ENCODE measurements at regions not wholly inside any gene's neighbourhood (a gene's known extent, or its start where the extent isn't known, plus 50 kb on each side); places are given as distances from the start of the nearest gene placed in this dataset.
A peak's percentile ranks its signal among the peaks of the same experiment; 100 is the strongest.
"Not testable (repeated sequence)": the region's sequence is repeated elsewhere in the genome, so short reads cannot be mapped to it uniquely, and the experiment has no call there.

DNA sequence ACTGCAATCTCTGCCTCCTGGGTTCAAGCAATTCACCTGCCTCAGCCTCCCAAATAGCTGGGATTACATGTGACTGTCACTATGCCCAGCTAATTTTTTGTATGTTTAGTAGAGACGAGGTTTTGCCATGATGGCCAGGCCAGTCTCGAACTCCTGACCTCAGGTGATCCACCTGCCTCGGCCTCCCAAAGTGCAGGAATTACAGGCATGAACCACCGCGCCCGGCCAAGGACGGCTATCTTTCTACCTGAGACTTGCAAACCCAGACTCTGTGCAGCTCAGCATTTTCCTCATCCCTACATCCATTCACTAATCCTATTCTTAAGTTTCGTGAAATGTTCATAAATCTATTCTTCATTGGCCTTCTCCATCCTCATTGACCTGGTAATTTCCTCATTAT lies 330.0 kb downstream of the ANTXR2 start:
- no peak for DNase-seq

DNA sequence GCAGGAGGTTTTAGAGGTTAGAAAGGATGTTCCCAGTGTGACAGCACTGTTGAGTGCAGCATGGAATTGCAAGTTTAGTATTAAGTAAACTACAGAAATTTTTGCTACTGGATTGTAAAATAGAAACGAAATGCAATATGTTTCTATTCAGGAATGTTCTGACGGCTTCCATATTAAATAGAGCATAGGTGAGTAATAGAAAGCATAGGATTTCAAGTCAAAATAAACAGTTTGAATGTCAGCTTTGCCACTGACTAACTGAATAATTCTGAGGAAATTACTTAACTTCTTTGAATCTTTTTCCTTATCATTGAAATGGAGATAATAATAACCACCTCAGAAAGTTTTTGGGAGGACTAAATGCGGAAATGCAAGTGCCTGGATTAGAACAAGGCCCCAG lies 331.9 kb upstream of the GK2 start:
- no peak for DNase-seq

DNA sequence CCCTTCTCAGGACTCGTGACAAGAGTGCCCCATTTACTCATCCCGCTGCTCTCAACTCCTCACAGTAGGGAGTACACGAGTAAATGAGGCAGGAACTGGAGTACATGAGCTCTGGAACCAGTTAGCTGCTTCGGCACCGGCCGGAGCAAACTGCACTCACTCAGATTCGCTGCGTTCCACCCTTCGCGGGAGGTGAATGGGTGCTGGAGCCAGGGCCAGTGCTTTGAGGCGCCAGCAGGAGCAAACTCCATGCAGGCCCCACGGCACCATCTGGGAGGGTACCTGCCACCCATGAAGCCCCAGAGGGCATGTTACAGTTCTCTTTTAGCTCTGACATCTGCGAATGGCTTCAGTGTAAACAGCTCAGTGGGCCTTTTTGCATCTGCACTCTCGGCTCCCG lies 315.5 kb upstream of the GK2 start:
- peak; percentile 64 for DNase-seq

DNA sequence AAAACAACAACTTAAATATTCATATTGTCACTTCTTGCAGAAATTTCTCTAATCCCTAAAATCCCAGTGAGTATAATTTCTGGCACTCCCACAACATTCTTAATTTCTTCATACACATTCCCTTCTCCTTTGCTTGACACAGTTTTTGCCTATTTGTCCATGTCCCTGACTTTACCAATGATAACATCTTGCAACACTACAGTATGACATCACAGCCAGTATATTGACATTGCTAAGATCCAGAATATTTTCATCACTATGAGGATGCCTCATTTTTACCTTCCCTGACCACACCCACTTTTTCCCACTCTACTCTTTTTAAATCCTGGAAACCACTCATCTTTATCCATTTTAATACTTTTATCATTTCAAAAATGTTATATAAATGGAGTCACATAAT lies 292.3 kb upstream of the GK2 start:
- DNase-seq = no peak

DNA sequence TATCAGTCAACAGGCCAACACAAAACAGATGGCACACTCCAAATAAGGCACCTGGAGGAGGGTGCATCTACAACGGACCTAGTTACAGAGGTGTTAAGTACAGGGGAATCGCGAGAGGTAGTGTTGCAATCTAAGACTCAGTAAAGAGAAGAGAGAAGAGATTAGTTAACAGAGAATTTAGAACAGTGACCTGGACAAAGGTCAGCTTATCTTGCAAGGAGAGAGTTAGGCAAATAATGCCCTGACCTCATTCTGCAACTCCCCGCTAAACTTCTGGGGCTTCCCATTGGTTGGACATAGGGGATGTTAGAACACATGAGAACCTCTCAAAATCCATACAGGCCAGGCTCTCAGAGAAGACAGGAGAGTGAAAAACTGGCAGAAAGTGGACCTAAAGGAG lies 289.4 kb upstream of the GK2 start:
- DNase-seq = no peak

DNA sequence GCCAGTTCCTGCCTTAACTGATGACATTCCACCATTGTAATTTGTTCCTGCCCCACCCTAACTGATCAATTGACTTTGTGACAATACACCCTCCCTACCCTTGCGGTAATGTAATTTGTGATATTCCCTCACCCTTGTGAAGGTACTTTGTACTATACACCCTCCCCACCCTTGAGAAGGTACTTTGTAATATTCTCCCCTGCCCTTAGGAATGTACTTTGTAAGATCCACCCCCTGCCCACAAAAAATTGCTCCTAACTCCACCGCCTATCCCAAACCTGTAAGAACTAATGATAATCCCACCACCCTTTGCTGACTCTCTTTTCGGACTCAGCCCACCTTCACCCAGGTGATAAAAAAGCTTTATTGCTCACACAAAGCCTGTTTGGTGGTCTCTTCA lies 288.5 kb upstream of the GK2 start:
- DNase-seq = not testable (repeated sequence)

DNA sequence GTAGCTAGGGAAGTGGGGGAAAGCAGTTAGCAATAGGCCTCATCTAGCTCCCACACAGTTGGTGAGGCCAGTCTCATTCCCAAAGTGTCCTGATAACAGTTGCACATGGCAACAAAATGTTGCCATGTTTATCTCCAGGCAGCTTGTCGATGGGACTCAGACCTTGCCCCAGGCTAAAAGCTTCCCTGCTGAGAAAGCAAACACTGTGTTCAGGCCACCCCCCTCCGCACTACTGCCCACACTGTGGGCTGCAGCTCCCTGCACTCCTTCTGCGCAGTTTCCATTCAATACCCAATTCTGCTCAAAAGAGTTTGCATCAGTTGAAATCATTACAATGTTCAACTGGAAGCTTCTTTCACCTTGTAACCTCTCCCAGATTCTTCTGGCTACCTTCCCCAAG lies 287.8 kb upstream of the GK2 start:
- DNase-seq = no peak

DNA sequence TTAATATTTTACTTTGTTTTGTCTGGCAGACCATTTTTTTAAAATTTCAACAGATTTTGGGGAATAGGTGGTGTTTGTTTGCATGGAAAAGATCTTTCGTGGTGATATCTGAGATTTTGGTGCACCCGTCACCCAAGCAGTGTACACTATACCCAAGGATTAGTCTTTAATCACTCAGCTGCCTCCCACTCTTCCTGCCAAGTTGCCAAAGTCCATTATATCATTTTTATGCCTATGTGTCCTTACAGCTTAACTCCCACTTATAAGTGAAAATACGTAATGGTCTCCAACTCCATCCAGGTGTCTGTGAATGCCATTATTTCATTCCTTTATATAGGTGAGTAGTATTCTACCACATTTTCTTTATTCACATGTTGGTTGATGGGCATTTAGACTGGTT lies 281.7 kb upstream of the GK2 start:
- DNase-seq = no peak

DNA sequence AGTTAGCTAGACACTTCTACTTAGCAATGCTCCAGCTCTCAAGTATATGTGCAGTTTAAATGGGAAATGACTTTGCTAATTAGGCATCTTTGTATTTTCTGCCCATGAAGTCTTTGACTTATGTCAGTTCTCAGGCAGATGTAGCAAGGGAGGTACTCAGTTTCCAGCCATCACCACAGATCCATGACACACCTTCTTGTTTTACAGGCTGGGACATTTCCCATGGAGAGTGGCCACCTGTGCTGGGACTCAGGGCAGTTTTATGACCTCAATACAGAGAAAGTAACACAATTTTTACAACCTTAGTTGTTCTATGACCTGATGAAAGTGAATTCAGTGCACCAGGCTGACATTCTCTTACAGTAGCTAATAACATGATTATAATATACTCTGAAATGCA lies 280.7 kb upstream of the GK2 start:
- DNase-seq = no peak

DNA sequence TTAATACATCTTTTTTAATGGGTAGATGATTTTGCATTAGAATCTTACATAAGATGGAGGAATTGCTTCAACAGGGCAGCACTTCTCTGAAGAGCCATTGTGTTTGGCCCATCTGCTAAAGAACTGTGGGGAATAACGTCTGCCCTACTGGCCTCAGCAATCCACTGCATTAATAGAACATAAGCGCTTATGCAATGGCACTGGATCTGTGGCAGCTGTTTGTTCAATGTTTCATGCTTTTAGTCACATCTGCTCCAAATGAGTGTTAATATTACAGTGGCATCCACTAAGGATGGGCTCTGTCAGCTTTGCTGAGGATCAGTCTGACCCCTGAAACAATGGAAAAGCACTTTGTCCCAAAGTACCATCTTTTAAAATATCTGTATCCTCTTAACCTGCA lies 279.0 kb upstream of the GK2 start:
- DNase-seq = peak; percentile 43

DNA sequence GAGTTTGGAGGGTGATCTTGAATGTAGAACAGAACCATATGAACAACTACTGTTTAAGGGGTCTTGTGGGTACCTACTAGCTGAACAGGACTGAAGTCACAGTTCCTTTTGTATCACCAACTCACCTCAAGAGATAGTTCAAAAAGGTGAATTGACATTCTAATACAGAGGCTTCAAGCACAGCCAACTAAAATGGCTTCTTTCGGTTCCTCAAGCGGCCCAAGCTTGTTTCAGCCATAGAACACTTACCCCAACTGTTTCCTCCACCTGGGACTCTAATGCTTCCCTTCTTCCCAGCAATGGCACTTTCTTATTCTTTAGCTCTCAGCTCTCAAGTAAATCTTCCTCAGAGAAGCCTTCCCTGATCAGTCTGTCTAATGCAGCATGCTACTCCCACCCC lies 277.5 kb upstream of the GK2 start:
- DNase-seq = no peak

DNA sequence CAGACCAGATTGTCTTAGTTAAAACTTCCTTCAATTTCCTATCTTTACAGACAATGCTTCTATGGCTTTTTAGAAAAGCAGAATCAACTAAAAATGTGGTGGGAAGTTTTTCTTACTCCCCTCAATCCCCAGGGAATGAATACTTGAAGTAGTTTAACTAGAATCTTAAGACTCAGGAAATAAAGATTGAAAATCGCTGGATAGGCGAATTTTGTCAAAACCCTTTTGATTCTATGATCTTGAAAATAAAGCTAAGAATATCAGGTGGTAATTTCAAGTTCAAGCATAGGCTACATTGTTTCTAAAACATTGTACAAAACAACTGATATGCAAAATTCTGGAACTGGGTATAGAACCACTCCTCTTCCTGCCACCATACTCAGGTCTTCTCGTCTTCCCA lies 276.5 kb upstream of the GK2 start:
- DNase-seq = no peak

DNA sequence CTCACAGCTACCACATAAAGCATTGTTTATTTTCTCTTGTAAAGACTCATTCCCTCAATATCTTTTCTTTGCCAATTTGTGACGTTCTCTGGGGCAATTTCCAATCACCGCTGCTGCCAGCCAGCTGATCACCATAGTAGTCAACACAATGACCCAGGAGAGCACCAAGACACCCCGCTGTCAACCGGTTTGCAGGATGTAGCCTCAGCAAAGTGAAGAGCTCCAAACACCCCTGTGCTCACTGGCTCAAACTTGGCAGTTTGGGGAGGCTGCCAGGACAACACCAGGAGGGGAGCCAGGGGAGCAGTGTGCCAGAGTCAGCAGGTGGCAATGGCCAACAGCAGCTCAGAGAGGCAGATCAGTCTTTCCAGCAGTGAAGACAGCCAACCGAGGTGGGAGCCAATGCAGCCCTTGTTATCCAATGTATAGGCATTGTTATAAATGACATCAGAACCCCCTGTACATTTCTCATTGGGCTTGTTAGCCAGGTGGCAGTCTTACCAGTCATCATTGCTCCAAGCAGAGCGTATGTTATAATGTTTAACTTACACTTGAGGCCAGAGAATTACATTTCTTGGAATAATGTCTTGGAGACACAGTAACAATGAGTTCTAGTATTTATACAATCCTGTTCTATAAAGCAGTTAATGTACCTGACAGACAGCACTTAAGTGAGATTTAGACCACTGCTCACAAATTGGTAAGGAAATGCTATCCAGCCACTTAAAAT lies 274.9 kb upstream of the GK2 start:
- DNase-seq = peak; percentile 20

DNA sequence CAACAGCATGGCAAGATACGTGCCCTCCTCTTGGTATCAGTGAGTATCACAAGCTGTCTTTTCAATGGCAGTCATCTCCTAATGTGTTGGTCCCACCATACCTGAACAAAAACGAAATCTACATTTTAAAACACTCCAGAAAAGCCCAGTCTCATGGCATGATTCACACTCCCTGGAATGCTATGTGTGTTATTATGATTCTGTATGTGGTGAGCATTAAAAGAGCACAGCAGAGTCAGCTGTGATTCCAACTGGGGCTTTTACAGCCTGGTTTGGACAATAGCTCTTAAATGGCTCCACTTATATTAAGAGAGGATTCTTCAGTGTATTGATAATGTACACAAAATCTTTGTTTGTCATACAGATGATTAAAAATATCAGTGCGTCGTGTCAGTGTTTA lies 274.1 kb upstream of the GK2 start:
- DNase-seq = no peak

DNA sequence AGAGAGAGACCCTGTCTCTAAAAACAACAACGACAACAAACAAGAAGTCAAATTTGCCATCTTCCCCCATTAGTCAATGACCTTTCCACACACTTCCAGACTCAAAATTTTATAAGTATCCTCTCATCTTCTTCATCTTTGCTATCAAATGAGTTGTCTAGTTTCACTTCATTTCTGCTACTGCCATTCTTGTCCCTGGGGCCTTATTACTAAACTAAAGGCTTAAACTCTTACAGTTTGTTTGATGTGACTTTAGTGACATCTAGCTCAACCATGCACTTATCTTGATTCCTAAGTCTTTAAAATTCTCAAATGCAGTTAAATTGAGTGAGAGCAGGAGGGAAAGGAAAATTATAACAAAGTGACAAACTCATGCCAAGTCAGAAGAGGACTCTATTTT lies 271.8 kb upstream of the GK2 start:
- no peak for DNase-seq

DNA sequence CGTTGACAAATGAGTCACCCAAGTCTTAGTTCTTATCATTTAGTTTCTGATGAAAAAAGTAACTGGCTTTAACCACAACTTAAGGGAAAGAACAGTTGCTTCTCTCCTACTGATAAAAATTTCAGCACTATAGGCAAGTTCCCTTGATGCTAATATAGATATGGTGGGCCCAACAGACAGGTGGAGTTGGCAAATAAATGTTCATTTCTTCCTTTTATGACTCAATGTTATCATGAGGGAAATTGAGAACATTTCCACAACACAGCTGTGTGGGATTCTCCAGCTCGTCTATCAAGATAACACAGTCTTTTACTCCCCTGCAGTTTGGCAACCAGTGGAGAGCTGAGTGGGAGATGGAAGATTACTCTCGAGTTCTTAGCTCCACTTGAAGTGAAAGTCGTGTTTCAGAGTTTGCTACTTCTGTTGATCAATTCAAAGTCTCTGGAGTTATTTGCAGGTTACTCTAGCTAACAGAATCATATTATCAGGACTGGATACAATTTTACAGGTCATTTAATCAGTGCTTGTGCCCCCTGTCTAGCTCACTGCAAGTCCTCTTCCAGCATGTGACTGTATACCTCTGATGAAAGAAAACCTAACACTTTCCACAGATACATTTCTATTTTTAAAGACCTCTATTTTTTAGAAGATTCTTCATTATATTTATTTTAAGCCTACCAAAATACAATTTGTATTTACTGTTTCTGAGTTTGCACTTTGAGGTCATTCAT lies 270.6 kb upstream of the GK2 start:
- no peak for DNase-seq

DNA sequence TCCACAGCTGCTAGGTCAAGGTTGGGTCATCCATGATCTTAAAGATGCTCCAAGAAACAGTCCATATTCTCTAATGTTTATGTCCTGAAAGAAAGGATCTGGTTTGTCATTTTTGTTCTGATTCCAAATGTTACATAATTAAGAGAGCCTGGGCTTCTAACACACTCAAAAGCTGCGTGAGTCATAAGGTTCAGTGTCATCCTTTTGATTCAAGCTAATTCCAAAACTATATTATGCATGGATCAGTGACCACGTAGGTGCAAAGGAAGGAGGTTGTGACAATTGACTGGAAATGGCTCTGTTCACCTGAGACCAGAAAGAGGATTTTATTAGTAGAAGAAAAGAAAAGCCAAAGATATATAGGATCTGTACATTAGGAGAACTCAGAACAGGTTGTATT lies 268.7 kb upstream of the GK2 start:
- no peak for DNase-seq

DNA sequence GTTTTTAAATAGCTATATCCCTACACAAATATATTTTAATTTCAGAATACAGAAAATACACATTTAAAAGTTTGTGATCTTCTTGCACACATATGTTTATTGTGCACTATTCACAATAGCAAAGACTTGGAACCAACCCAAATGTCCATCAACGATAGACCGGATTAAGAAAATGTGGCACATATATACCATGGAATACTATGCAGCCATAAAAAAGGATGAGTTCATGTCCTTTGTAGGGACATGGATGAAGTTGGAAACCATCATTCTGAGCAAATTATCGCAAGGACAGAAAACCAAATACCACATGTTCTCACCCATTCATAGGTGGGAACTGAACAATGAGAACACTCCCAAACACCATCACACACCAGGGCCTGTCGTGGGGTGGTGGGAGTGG lies 266.9 kb upstream of the GK2 start:
- DNase-seq = not testable (repeated sequence)

DNA sequence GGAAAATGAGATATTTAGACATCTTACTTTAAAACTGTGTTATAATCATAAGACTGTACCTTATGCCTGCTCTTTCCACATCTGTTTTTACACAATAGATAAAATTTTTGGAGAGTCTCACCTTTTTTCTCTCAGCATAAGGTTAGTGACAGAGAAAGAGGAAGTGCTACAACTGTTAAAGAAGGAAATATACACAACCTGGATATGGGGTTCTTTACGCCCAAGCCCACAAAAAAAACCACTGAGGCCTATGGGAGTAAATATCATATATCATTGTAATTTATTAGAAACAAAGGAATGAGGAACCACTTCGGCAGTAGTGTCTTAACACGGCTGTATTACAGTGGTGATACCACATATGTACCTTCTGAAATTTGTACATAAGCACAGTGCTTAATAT lies 265.9 kb upstream of the GK2 start:
- DNase-seq = no peak

DNA sequence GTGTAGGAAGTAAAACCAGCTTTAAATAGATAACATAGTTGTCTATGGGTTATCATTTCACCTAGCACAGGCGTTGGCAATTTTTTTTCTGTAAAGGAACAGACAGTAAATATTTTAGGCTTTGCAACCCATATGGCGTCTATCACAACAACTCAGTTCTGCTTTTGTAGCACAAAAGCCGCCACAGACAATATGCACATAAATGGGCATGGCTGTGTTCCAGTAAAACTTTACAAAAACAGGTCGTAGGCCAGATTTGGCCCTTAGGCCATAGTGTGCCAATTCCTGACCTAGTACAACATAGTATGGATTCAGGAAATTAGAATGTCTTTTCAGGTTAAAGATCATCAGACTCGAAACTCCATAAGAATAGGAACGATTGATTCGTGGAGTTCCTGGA lies 265.3 kb upstream of the GK2 start:
- DNase-seq = no peak

DNA sequence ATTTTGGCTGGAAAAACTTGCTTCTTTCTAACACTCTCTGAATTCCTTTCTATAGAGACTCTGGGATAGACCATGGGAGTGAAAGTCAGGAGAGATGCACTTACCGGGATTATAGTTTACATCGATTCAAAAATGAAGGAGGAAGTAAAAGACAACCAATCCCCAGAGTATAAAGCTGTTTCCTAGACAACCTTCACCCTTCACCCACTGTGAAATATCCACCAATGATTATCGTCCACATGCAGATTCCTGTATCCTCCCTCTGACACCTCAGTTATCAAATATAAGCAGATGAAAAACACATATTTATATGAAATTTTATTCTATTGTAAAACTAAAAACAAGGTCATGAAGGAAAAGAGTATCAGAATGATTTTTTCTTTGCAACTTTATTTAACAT lies 258.8 kb upstream of the GK2 start:
- DNase-seq = no peak

DNA sequence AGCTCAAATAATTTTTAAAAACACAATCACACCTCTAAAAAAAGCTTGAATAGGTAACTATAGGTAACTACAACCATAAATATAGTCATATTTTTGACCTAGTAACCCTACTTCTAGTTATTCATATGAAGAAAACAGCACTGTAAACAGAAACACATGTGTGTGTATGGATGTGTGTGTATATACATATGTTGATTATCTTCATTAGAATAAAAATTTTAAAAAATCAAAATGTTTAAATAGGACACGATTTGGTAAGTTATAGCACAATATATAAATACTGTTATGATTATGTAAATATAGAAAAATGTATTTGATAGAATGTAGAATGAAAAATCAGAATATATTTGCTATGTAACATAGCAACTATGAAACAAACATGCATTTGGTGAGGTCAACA lies 258.1 kb upstream of the GK2 start:
- no peak for DNase-seq

DNA sequence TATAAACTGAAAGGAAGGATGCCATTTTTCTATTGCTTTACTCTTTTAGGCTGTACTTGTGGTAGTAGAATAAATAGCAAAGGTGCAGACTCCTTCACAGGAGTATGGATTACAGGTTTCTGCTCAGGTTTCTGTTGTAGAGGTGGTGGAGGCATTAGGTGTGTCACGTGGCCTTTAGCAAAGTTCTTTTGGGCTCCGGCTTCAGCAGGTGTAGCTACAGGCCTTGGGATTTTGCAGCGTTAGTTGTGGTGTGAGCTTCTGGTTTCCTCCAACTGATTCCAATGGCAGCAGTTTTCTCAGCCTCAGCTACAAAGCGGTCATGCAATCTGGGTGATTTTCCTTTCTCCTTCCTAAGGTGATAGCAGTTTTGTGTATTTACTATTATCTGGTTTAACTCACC lies 255.8 kb upstream of the GK2 start:
- DNase-seq = no peak

DNA sequence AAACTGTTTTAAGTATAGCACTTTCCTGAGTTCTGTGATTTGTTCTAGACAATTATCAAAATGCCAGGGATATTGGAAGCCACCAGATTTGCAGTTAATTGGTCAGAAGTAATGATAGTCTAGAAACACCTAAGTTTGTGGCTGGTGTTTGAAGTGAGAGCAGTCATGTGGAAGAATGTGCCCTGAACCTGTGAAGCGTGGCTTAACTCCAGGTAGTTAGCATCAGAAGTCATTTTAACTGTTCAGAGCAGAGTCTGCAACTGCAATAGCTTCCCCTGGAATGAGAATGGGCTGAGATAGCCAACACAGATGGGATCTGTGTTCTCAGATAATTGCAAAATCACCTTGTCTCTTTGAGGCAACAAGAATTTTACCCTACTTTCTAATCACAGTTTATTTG lies 255.1 kb upstream of the GK2 start:
- no peak for DNase-seq

DNA sequence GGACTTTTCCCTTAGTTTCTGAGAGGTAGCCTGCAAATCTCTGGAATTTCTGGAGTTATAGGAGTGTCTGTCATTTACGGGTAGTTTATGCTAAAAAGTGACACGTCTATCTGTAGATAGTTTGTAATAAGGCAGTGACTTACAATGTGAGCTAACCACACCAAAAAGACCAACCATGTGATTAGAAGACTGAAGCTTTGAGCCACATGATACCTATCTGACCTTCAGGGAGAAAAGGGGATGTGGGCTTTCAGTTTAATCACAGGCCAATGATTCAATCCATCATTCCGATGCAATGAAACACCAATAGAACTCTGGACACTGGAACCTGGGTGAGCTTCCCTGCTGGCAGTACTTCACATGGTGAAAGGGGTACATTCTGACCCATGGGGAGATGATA lies 254.6 kb upstream of the GK2 start:
- DNase-seq = no peak

Data from DMS 273 treated with DMSO at 0.1 percent for 48 hours (cell line).